Effector memory CD4-positive, alpha-beta T cell (primary cell): ENCODE measurements at regions not wholly inside any gene's neighbourhood (a gene's known extent, or its start where the extent isn't known, plus 50 kb on each side); places are given as distances from the start of the nearest gene placed in this dataset.
"Not testable (repeated sequence)": the region's sequence is repeated elsewhere in the genome, so short reads cannot be mapped to it uniquely, and the experiment has no call there.

ENCODE experiments used
- DNase-seq, 3 donors: peaks; one replicate each; pipeline ENCODE4 v3.0.0-alpha.2; 2020
- H3K27ac ChIP-seq: 2 replicates; pipeline ENCODE4 v1.7.0; 2013; ENCODE audit warnings: mild to moderate bottlenecking, low read length, moderate library complexity; ENCODE audit not compliant: insufficient read depth, poor library complexity, severe bottlenecking
- H3K27me3 ChIP-seq: replicated peaks from 2 replicates; pipeline ENCODE4 v1.7.0; 2013; ENCODE audit warnings: mild to moderate bottlenecking, low read length; ENCODE audit not compliant: insufficient read depth, control insufficient read depth, poor library complexity, severe bottlenecking
- H3K36me3 ChIP-seq: 2 replicates; pipeline ENCODE4 v1.7.0; 2013; ENCODE audit warnings: mild to moderate bottlenecking, low read length, moderate library complexity; ENCODE audit not compliant: control insufficient read depth, insufficient read depth
- H3K4me1 ChIP-seq: 2 replicates; pipeline ENCODE4 v1.7.0; 2013; ENCODE audit warnings: low read length, mild to moderate bottlenecking; ENCODE audit not compliant: control insufficient read depth, insufficient read depth, poor library complexity, severe bottlenecking
- H3K4me3 ChIP-seq: 2 replicates; pipeline ENCODE4 v1.7.0; 2013; ENCODE audit warnings: low read length, low read depth, mild to moderate bottlenecking; ENCODE audit not compliant: insufficient read depth, poor library complexity, severe bottlenecking
- H3K9me3 ChIP-seq: 2 replicates; pipeline ENCODE4 v1.7.0; 2013; ENCODE audit warnings: mild to moderate bottlenecking, low read length, moderate library complexity; ENCODE audit not compliant: control insufficient read depth

- Histone ChIP-seq H3K9me3 (no peaks in the 10 kb centered on the region), H3K4me1 (no peaks in the 10 kb centered on the region), H3K27ac (no peak overlapping the region), H3K27me3 (no peaks in the 10 kb centered on the region), H3K36me3 (no peaks in the 10 kb centered on the region), H3K4me3 (no peak overlapping the region)
- DNase-seq, result no peak
These were observed 210.0 kb downstream of the PLA2G4A start for GRCh38 chr1:187038784-187039183.

- no peaks in the 10 kb centered on the region for H3K9me3 ChIP-seq
- H3K36me3 ChIP-seq, result no peaks in the 10 kb centered on the region
- no peak overlapping the region for H3K27ac ChIP-seq
- no peak overlapping the region for H3K4me3 ChIP-seq
- H3K4me1 ChIP-seq, result no peaks in the 10 kb centered on the region
- DNase-seq, result no peak
- no peaks in the 10 kb centered on the region for H3K27me3 ChIP-seq
These were observed 212.4 kb downstream of the PLA2G4A start for GRCh38 chr1:187041104-187041503.

DNA sequence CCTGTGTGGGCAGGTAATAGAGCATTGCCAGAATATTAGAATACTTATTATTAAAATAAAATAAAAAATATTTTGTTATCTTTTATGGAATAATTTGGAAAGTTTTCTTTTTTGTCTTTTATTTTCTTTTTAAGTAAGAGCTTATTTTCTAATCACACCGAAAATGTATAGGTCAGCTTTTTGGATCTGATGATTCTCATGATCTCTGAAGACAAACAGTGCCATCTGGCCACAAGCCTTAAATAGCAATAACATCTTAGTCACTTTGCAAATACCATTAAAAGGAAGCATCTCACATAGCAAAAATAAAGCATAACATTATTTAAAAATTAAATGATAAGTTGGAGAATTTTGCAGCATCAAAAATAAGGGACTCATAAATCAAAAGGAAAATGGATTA lies 213.8 kb downstream of the PLA2G4A start:
- no peak overlapping the region for H3K27ac ChIP-seq
- H3K27me3 ChIP-seq, result no peaks in the 10 kb centered on the region
- H3K4me1 ChIP-seq, result no peaks in the 10 kb centered on the region
- DNase-seq, result no peak
- H3K4me3 ChIP-seq, result no peak overlapping the region
- H3K36me3 ChIP-seq, result no peaks in the 10 kb centered on the region
- H3K9me3 ChIP-seq, result no peaks in the 10 kb centered on the region

- not testable (repeated sequence) for DNase-seq, H3K36me3 ChIP-seq
These were observed 214.7 kb downstream of the PLA2G4A start for GRCh38 chr1:187043433-187043832.

DNA sequence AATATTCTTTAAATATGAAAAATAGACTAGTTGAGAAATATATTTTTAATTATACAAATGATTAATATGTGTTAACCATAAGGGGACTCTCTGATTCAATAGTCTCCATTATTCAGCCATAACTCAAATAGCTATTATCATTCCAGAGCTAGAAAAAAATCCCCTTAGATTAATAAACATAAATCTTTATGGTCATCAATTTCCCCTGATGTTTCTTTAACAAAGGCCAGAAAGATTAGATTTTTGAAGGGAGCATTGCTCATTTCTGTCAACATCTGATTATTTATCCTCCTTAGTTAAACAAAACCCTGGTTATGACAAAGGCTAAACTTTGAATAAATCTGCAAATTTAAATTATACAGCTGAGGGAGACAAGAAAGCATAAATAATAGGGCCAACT lies 215.7 kb downstream of the PLA2G4A start:
- H3K36me3 ChIP-seq, result no peaks in the 10 kb centered on the region
- H3K9me3 ChIP-seq, result no peaks in the 10 kb centered on the region
- no peak overlapping the region for H3K4me3 ChIP-seq
- DNase-seq, result no peak
- no peaks in the 10 kb centered on the region for H3K4me1 ChIP-seq
- H3K27me3 ChIP-seq, result no peaks in the 10 kb centered on the region
- no peak overlapping the region for H3K27ac ChIP-seq

More at GRCh38 chr1:187043433-187043832, 214.7 kb downstream of the PLA2G4A start:
- H3K27ac ChIP-seq, H3K27me3 ChIP-seq, H3K4me3 ChIP-seq, H3K4me1 ChIP-seq, H3K9me3 ChIP-seq: not testable (repeated sequence)

DNA sequence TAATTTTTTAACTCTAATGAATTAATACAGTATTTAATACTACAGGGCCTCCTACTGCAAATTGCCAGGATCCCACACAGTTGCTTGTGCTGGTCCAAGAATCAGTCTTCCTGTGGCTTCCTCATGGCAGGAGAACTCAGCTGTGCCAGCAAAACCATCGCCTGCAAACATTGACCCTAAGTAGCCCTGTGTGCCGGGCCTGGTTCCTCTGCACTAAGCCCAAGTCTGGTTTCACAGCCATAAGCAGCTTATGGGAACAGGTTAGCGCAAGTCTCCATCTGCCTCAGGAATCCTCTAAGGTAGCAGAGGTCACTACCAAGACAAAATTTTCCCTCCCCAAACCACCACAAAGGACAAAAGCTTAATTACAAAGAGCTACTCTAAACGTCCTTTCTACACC lies 216.6 kb downstream of the PLA2G4A start:
- Histone ChIP-seq H3K36me3 (no peaks in the 10 kb centered on the region), H3K4me1 (no peaks in the 10 kb centered on the region), H3K9me3 (no peaks in the 10 kb centered on the region), H3K27ac (no peak overlapping the region), H3K4me3 (no peak overlapping the region), H3K27me3 (no peaks in the 10 kb centered on the region)
- no peak for DNase-seq

DNA sequence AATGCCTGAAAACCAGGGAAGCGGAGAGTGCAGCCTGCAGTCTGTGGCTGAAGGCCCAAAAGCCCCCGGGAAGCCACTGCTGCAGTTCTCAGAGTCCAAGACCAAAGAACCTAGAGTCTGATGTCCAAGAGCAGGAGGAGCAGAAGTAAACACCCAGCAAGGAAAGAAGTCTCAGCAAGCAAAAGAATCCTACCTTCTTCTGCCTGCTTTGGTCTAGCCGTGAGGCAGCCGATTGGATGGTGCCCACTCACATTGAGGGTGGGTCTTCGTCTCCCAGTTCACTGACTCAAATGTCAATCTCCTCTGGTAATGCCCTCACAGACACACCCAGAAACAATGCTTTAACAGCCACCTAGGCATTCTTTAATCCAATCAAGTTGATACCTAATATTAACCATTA lies 217.5 kb downstream of the PLA2G4A start:
- Histone ChIP-seq H3K36me3 (no peaks in the 10 kb centered on the region), H3K27me3 (no peaks in the 10 kb centered on the region), H3K4me1 (no peaks in the 10 kb centered on the region), H3K27ac (no peak overlapping the region), H3K4me3 (no peak overlapping the region), H3K9me3 (no peaks in the 10 kb centered on the region)
- DNase-seq, result no peak

GRCh38 chr1:187047298-187047697 lies 218.5 kb downstream of the PLA2G4A start:
- Histone ChIP-seq H3K4me1 (no peaks in the 10 kb centered on the region), H3K27ac (no peak overlapping the region), H3K27me3 (no peaks in the 10 kb centered on the region), H3K36me3 (no peaks in the 10 kb centered on the region), H3K9me3 (no peaks in the 10 kb centered on the region), H3K4me3 (no peak overlapping the region)
- no peak for DNase-seq

DNA sequence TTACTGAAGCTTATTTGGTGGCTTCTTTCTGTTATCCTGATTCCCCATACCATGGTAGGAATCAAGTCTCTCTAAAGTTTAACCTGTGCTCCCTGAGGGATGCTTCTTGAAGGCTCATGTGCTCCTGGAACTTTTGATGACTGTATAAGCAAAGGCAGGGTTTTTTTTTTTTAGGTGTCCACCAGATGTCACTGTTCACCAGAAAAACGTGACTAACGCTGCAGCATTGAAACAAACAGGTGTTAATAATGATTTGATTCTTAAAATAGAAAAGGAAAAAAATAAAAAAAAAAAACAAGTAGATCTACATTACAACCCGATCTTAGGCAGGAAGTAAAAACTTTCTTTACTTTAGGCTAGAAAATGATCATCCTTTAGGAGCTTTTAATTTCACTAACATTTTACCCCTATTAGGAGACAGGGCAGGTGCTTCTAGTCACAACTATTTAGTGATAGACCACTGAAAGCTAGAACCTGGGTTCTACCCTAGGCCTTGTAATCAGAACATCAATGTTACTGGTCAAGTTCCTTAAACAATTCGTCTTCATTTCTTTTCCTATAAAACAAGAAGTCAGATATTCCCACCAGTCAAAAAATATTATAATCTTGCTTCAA lies 223.0 kb downstream of the PLA2G4A start:
- H3K27me3 ChIP-seq, result no peaks in the 10 kb centered on the region
- H3K4me3 ChIP-seq, result no peak overlapping the region
- H3K36me3 ChIP-seq, result no peaks in the 10 kb centered on the region
- H3K27ac ChIP-seq, result no peak overlapping the region
- DNase-seq, result no peak
- no peaks in the 10 kb centered on the region for H3K9me3 ChIP-seq
- no peaks in the 10 kb centered on the region for H3K4me1 ChIP-seq

DNA sequence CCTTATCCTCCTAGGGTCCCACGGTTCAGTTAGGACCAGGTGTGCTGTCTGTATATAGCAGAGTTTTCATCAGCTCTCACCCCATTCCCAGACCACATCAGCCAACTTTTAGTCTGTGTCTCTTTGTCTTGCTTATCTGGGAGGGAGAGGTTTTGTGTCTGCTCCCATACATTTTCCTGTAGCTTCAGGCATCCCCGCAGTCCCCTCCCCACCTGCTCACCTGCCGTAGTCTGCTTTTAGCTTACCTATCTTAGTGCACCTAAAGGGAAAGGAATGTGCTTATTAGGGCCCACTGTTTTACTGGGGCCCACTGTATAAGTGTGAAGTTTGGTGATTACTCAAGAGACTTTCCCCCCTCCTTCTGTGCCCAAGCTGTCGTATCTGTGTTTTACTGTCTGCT lies 225.1 kb downstream of the PLA2G4A start:
- DNase-seq, result no peak
- no peaks in the 10 kb centered on the region for H3K9me3 ChIP-seq
- H3K4me1 ChIP-seq, result no peaks in the 10 kb centered on the region
- H3K27ac ChIP-seq, result no peak overlapping the region
- H3K27me3 ChIP-seq, result no peaks in the 10 kb centered on the region
- no peaks in the 10 kb centered on the region for H3K36me3 ChIP-seq
- no peak overlapping the region for H3K4me3 ChIP-seq
